ENCODE measurements at regions not wholly inside any gene's neighbourhood (a gene's known extent, or its start where the extent isn't known, plus 50 kb on each side); places are given as distances from the start of the nearest gene placed in this dataset.

- TF ChIP-seq, protein P1, sequence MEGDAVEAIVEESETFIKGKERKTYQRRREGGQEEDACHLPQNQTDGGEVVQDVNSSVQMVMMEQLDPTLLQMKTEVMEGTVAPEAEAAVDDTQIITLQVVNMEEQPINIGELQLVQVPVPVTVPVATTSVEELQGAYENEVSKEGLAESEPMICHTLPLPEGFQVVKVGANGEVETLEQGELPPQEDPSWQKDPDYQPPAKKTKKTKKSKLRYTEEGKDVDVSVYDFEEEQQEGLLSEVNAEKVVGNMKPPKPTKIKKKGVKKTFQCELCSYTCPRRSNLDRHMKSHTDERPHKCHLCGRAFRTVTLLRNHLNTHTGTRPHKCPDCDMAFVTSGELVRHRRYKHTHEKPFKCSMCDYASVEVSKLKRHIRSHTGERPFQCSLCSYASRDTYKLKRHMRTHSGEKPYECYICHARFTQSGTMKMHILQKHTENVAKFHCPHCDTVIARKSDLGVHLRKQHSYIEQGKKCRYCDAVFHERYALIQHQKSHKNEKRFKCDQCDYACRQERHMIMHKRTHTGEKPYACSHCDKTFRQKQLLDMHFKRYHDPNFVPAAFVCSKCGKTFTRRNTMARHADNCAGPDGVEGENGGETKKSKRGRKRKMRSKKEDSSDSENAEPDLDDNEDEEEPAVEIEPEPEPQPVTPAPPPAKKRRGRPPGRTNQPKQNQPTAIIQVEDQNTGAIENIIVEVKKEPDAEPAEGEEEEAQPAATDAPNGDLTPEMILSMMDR (IDR thresholded peaks at IDR 0.05), result no peak
- no peak for TF ChIP-seq POLR2A (IDR thresholded peaks at IDR 0.05)
Measured at GRCh38 chr18:51614967-51615571, 417.6 kb upstream of the MEX3C start.

Data from stomach (tissue), 4 donors.